GM23248 (cell line): ENCODE measurements at regions not wholly inside any gene's neighbourhood (a gene's known extent, or its start where the extent isn't known, plus 50 kb on each side); places are given as distances from the start of the nearest gene placed in this dataset.

Experiments
- EZH2 ChIP-seq: fragments of 200-600 bp; sonication (generic); IDR thresholded peaks from 2 replicates; pipeline ENCODE4 v1.6.1; 2018; ENCODE audit warnings: antibody characterized with exemption, mild to moderate bottlenecking; ENCODE audit not compliant: insufficient read depth, poor library complexity, severe bottlenecking
- EZH2phosphoT487 ChIP-seq: fragments of 200-600 bp; sonication (generic); IDR thresholded peaks from 2 replicates; pipeline ENCODE4 v1.6.1; 2018; ENCODE audit warnings: antibody characterized with exemption, moderate library complexity, mild to moderate bottlenecking, low read depth; ENCODE audit not compliant: insufficient read depth

DNA sequence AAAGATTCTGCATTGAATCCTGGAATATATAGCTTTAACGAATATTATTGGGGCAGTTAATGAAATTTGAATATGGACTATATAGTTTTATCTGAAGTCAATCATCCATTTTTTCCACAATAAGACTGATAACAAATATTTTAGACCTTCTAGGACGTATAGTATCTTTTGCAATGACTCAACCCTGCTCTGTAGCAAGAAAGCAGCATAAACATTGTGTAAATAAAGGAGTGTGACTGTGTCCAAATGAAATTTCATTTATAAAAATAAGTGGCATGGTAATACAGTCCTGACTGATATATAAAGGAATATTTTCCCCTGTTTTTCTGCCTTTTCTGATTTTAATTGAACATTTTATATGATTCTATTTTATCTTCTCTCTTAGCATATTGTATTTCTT lies 947.7 kb upstream of the SLIT2 start:
- TF ChIP-seq EZH2 (no peak), EZH2phosphoT487 (no peak)
